SU-DHL-6 (cell line): ENCODE measurements at regions not wholly inside any gene's neighbourhood (a gene's known extent, or its start where the extent isn't known, plus 50 kb on each side); places are given as distances from the start of the nearest gene placed in this dataset.

Experiments used
- EZH2phosphoT487 ChIP-seq: fragments of 200-600 bp; sonication (generic), shearing (Covaris generic); conservative IDR thresholded peaks from 2 replicates; pipeline ENCODE4 v1.6.1; 2018; ENCODE audit warnings: mild to moderate bottlenecking, antibody characterized with exemption, low read length, moderate library complexity, mixed read lengths
- TF ChIP-seq, protein P1 (sequence below): fragments of 200-600 bp; sonication (generic); IDR thresholded peaks from one replicate; pipeline ENCODE4 v1.5.1; 2017; ENCODE audit warnings: antibody characterized with exemption, mild to moderate bottlenecking, low read length, moderate library complexity; ENCODE audit not compliant: insufficient read depth, poor library complexity, severe bottlenecking

DNA sequence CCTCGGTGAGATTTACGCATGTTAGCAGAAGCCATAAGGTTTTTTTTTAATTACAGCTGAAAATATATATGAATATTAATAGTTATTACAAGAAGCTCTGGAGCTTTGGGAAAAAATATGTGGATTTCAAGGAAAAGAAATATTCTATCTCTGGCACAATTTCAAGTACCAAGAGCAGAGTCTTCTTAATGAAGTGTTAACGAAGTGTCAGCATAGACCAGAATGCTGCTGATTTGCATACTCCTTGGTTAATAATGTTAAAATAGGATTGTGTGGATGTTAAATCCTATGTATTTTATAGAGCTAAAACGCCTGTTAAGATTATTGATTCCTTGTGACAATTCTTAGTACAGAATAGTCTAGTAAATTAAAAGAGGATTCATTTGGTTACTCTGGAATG lies 57.0 kb upstream of the FAT3 start:
- TF ChIP-seq, protein P1, sequence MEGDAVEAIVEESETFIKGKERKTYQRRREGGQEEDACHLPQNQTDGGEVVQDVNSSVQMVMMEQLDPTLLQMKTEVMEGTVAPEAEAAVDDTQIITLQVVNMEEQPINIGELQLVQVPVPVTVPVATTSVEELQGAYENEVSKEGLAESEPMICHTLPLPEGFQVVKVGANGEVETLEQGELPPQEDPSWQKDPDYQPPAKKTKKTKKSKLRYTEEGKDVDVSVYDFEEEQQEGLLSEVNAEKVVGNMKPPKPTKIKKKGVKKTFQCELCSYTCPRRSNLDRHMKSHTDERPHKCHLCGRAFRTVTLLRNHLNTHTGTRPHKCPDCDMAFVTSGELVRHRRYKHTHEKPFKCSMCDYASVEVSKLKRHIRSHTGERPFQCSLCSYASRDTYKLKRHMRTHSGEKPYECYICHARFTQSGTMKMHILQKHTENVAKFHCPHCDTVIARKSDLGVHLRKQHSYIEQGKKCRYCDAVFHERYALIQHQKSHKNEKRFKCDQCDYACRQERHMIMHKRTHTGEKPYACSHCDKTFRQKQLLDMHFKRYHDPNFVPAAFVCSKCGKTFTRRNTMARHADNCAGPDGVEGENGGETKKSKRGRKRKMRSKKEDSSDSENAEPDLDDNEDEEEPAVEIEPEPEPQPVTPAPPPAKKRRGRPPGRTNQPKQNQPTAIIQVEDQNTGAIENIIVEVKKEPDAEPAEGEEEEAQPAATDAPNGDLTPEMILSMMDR = no peak
- no peak for TF ChIP-seq EZH2phosphoT487
